OCI-LY7 (cell line): ENCODE measurements at regions not wholly inside any gene's neighbourhood (a gene's known extent, or its start where the extent isn't known, plus 50 kb on each side); places are given as distances from the start of the nearest gene placed in this dataset.

Experiments
- CTCF ChIP-seq: fragments of 200-600 bp; sonication (generic); conservative IDR thresholded peaks from 2 replicates; pipeline ENCODE4 v1.5.1; 2014; ENCODE audit warnings: mild to moderate bottlenecking, antibody characterized with exemption, low read length, moderate library complexity, mixed read lengths
- EZH2phosphoT487 ChIP-seq: fragments of 200-600 bp; sonication (generic); IDR thresholded peaks from 2 replicates; pipeline ENCODE4 v1.6.1; 2018; ENCODE audit warnings: low read depth, borderline replicate concordance, mild to moderate bottlenecking, mixed run types, antibody characterized with exemption, low read length, moderate library complexity, mixed read lengths

GRCh38 chr9:91073811-91074771 is 272.5 kb downstream of the SYK start:
- no peak for TF ChIP-seq CTCF
- no peak for TF ChIP-seq EZH2phosphoT487
